ENCODE measurements at regions not wholly inside any gene's neighbourhood (a gene's known extent, or its start where the extent isn't known, plus 50 kb on each side); places are given as distances from the start of the nearest gene placed in this dataset.
"Not testable (repeated sequence)": the region's sequence is repeated elsewhere in the genome, so short reads cannot be mapped to it uniquely, and the experiment has no call there.

GRCh38 chr14:104392001-104392395 lies 187.6 kb upstream of the C14orf180 start:
- DNase-seq, result no peak

GRCh38 chr14:104392396-104393198 lies 187.0 kb upstream of the C14orf180 start:
- no peak for DNase-seq

- DNase-seq, result no peak
Measured at GRCh38 chr14:104393199-104393897, 186.2 kb upstream of the C14orf180 start.

GRCh38 chr14:104393898-104394381 lies 185.6 kb upstream of the C14orf180 start:
- DNase-seq, result peak; percentile 33 to 40

- DNase-seq, result no peak
Measured at GRCh38 chr14:104394409-104394851, 185.1 kb upstream of the C14orf180 start.

- no peak for DNase-seq
Measured at GRCh38 chr14:104395276-104395675, 184.3 kb upstream of the C14orf180 start.

- DNase-seq, result no peak
Measured at GRCh38 chr14:104395941-104396681, 183.5 kb upstream of the C14orf180 start.

GRCh38 chr14:104396682-104397470 lies 182.7 kb upstream of the C14orf180 start:
- DNase-seq, result no peak

- no peak for DNase-seq
Measured at GRCh38 chr14:104397956-104398355, 181.6 kb upstream of the C14orf180 start.

GRCh38 chr14:104398656-104399055 lies 180.9 kb upstream of the C14orf180 start:
- DNase-seq, result no peak

GRCh38 chr14:104399432-104400155 lies 180.0 kb upstream of the C14orf180 start:
- no peak for DNase-seq

- no peak for DNase-seq
Measured at GRCh38 chr14:104400355-104400754, 179.2 kb upstream of the C14orf180 start.

- no peak for DNase-seq
Measured at GRCh38 chr14:104401785-104402184, 177.8 kb upstream of the C14orf180 start.

GRCh38 chr14:104402303-104402702 lies 177.3 kb upstream of the C14orf180 start:
- DNase-seq, result not testable (repeated sequence)

- no peak for DNase-seq
Measured at GRCh38 chr14:104403421-104404220, 175.9 kb upstream of the C14orf180 start.

GRCh38 chr14:104404922-104405321 lies 174.6 kb upstream of the C14orf180 start:
- no peak for DNase-seq

GRCh38 chr14:104405360-104406226 lies 174.0 kb upstream of the C14orf180 start:
- no peak for DNase-seq

GRCh38 chr14:104406831-104407230 lies 172.7 kb upstream of the C14orf180 start:
- DNase-seq, result no peak

- no peak for DNase-seq
Measured at GRCh38 chr14:104416383-104416782, 163.2 kb upstream of the C14orf180 start.

Measured in activated CD4-positive, alpha-beta T cell treated with anti-CD3 and anti-CD28 coated beads, Interleukin-2, amount 50 U/mL, for 4 hours (primary cell).